ENCODE measurements at regions not wholly inside any gene's neighbourhood (a gene's known extent, or its start where the extent isn't known, plus 50 kb on each side); places are given as distances from the start of the nearest gene placed in this dataset.

DNA sequence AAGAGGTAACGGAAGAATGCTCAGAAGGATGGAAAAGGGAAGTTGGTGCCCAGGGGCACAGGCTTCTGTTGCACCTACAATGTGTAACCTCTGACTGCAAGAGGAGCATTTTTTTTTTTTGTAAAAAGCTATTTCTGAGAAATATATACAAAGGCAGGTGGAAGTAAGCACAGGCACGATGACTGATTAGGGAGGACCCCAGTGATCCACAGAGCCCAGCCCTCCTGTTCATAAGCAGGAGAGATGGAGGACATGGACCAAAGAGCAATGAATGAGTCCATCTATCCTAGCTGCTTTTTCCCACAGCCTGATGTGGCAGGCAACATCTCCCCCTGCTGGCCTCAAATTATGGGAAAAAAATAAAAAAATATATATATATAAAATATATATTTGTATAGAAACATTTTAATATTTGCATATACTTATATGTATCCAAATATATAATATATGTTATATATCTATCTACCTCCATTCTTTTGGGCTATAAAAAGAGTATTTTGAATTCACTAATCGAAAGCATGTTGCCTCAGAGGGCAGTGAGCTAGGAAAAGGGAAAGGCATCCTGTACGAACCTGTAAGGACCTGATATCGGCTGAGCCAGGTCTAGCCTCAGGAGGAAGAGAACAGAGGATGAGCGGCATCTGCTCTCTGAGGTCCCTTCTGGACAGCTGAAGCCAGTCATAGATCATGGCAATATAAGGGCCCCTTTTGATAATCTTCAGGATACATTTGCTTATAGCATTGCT is 166.0 kb upstream of the STK17B start:
- TF ChIP-seq, protein P1, sequence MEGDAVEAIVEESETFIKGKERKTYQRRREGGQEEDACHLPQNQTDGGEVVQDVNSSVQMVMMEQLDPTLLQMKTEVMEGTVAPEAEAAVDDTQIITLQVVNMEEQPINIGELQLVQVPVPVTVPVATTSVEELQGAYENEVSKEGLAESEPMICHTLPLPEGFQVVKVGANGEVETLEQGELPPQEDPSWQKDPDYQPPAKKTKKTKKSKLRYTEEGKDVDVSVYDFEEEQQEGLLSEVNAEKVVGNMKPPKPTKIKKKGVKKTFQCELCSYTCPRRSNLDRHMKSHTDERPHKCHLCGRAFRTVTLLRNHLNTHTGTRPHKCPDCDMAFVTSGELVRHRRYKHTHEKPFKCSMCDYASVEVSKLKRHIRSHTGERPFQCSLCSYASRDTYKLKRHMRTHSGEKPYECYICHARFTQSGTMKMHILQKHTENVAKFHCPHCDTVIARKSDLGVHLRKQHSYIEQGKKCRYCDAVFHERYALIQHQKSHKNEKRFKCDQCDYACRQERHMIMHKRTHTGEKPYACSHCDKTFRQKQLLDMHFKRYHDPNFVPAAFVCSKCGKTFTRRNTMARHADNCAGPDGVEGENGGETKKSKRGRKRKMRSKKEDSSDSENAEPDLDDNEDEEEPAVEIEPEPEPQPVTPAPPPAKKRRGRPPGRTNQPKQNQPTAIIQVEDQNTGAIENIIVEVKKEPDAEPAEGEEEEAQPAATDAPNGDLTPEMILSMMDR (IDR thresholded peaks at IDR 0.05 in 2 of 3, conservative IDR thresholded peaks at IDR 0.05 in 1 of 3; ENCODE audit: borderline replicate concordance in 1 of 3, insufficient read depth in 1 of 3, low read depth in 2 of 3, low read length in 2 of 3): peak; percentile 26 to 53 (median 46); a peak in 4 of 6 replicates
- no peak for TF ChIP-seq POLR2AphosphoS5 (IDR thresholded peaks at IDR 0.05; ENCODE audit: low read depth, low read length)
- no peak for TF ChIP-seq POLR2A (IDR thresholded peaks at IDR 0.05; ENCODE audit: borderline replicate concordance, extremely low read depth, insufficient read depth, insufficient read length)
- TF ChIP-seq, protein P2, sequence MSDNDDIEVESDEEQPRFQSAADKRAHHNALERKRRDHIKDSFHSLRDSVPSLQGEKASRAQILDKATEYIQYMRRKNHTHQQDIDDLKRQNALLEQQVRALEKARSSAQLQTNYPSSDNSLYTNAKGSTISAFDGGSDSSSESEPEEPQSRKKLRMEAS (IDR thresholded peaks at IDR 0.05): no peak
- no peak for TF ChIP-seq ZNF274 (IDR thresholded peaks at IDR 0.05; ENCODE audit: low read depth, low read length)
- TF ChIP-seq SP1 (IDR thresholded peaks at IDR 0.05; ENCODE audit: low read depth): no peak
- no peak for TF ChIP-seq TCF7L2 (IDR thresholded peaks at IDR 0.05; ENCODE audit: borderline replicate concordance, extremely low read depth, insufficient read depth, insufficient read length)
- no peak for TF ChIP-seq SIN3A (IDR thresholded peaks at IDR 0.05; ENCODE audit: low read depth)
- no peak for TF ChIP-seq EZH2 (IDR thresholded peaks at IDR 0.05)

Measured in HCT116 (cell line).